SK-N-SH treated with all-trans-retinoic acid at 6 μM for 48 hours (cell line): ENCODE measurements at regions not wholly inside any gene's neighbourhood (a gene's known extent, or its start where the extent isn't known, plus 50 kb on each side); places are given as distances from the start of the nearest gene placed in this dataset.
A peak's percentile ranks its signal among the peaks of the same experiment; 100 is the strongest.

Experiments used
- ATAC-seq: fragments of 200-7000 bp; cut with Tn5 transposase; 3 replicates; pipeline ENCODE4 v1.9.1; 2020; ENCODE audit warnings: mild to moderate bottlenecking, moderate library complexity
- ARNTL ChIP-seq: fragments of 450-650 bp; formaldehyde crosslinking; IDR thresholded peaks from 2 replicates; pipeline ENCODE4 v1.5.0; 2020; ENCODE audit warnings: low read depth, mild to moderate bottlenecking, moderate library complexity, borderline replicate concordance
- BACH2 ChIP-seq: fragments of 250-450 bp; sonication (Bioruptor Pico); IDR thresholded peaks from 2 replicates; pipeline ENCODE4 v1.9.0; 2021; ENCODE audit warnings: mild to moderate bottlenecking, borderline replicate concordance
- CSDC2 ChIP-seq: fragments of 250-450 bp; sonication (Bioruptor Pico); IDR thresholded peaks from 2 replicates; pipeline ENCODE4 v1.5.0; 2020; ENCODE audit warnings: mild to moderate bottlenecking, moderate library complexity
- ESRRG ChIP-seq: fragments of 250-450 bp; sonication (Bioruptor Pico); IDR thresholded peaks from 2 replicates; pipeline ENCODE4 v1.6.1; 2021; ENCODE audit warnings: mild to moderate bottlenecking
- GLIS3 ChIP-seq: fragments of 250-450 bp; sonication (Bioruptor Pico); IDR thresholded peaks from 2 replicates; pipeline ENCODE4 v1.5.0; 2020; ENCODE audit warnings: mild to moderate bottlenecking, moderate library complexity
- ISL1 ChIP-seq: fragments of 250-450 bp; sonication (Bioruptor Pico); IDR thresholded peaks from 2 replicates; pipeline ENCODE4 v2.1.2; 2022; ENCODE audit warnings: mild to moderate bottlenecking, moderate library complexity
- OSR1 ChIP-seq: fragments of 250-450 bp; sonication (Bioruptor Pico); IDR thresholded peaks from 2 replicates; pipeline ENCODE4 v1.8.0; 2022; ENCODE audit warnings: moderate library complexity, mild to moderate bottlenecking, inconsistent platforms
- PATZ1 ChIP-seq: fragments of 250-450 bp; sonication (Bioruptor Pico); IDR thresholded peaks from 2 replicates; pipeline ENCODE4 v1.8.0; 2020; ENCODE audit warnings: mild to moderate bottlenecking, moderate library complexity, borderline replicate concordance
- SNAI2 ChIP-seq: fragments of 250-450 bp; sonication (Bioruptor Pico); IDR thresholded peaks from 2 replicates; pipeline ENCODE4 v1.5.0; 2020; ENCODE audit warnings: mild to moderate bottlenecking, moderate library complexity
- TCF4 ChIP-seq: fragments of 250-450 bp; sonication (Bioruptor Pico); IDR thresholded peaks from 2 replicates; pipeline ENCODE4 v1.8.0; 2021; ENCODE audit warnings: mild to moderate bottlenecking, moderate library complexity, borderline replicate concordance
- TOX ChIP-seq: fragments of 250-450 bp; sonication (Bioruptor Pico); IDR thresholded peaks from 2 replicates; pipeline ENCODE4 v1.8.0; 2021; ENCODE audit warnings: mild to moderate bottlenecking, moderate library complexity, borderline replicate concordance
- TSHZ2 ChIP-seq: fragments of 250-450 bp; sonication (Bioruptor Pico); IDR thresholded peaks from 2 replicates; pipeline ENCODE4 v1.5.0; 2020; ENCODE audit warnings: mild to moderate bottlenecking, moderate library complexity
- ZC3H10 ChIP-seq: fragments of 250-450 bp; sonication (Bioruptor Pico); IDR thresholded peaks from 2 replicates; pipeline ENCODE4 v1.5.1; 2021; ENCODE audit warnings: mild to moderate bottlenecking, moderate library complexity
- ZFP3 ChIP-seq: fragments of 250-450 bp; sonication (Bioruptor Pico); IDR thresholded peaks from 2 replicates; pipeline ENCODE4 v1.5.0; 2020; ENCODE audit warnings: mild to moderate bottlenecking, moderate library complexity
- ZFP30 ChIP-seq: fragments of 450-650 bp; formaldehyde crosslinking; IDR thresholded peaks from 2 replicates; pipeline ENCODE4 v1.5.0; 2022; ENCODE audit warnings: mild to moderate bottlenecking, moderate library complexity
- ZNF565 ChIP-seq: fragments of 450-650 bp; formaldehyde crosslinking; conservative IDR thresholded peaks from 2 replicates; pipeline ENCODE4 v1.5.0; 2020; ENCODE audit warnings: low read depth, mild to moderate bottlenecking, moderate library complexity
- ZNF70 ChIP-seq: fragments of 450-650 bp; formaldehyde crosslinking; IDR thresholded peaks from 2 replicates; pipeline ENCODE4 v1.5.0; 2020; ENCODE audit warnings: mild to moderate bottlenecking, moderate library complexity
- ZNF8 ChIP-seq: fragments of 450-650 bp; formaldehyde crosslinking; IDR thresholded peaks from 2 replicates; pipeline ENCODE4 v1.5.0; 2020; ENCODE audit warnings: mild to moderate bottlenecking, moderate library complexity
- TF ChIP-seq, protein P1 (sequence below): fragments of 250-450 bp; sonication (Bioruptor Pico); IDR thresholded peaks from 2 replicates; pipeline ENCODE4 v1.5.1; 2021; ENCODE audit warnings: mild to moderate bottlenecking, moderate library complexity
- TF ChIP-seq, protein P2 (sequence below): fragments of 250-450 bp; sonication (Bioruptor Pico); IDR thresholded peaks from 2 replicates; pipeline ENCODE4 v1.5.1; 2020; ENCODE audit warnings: low read depth, mild to moderate bottlenecking, moderate library complexity

DNA sequence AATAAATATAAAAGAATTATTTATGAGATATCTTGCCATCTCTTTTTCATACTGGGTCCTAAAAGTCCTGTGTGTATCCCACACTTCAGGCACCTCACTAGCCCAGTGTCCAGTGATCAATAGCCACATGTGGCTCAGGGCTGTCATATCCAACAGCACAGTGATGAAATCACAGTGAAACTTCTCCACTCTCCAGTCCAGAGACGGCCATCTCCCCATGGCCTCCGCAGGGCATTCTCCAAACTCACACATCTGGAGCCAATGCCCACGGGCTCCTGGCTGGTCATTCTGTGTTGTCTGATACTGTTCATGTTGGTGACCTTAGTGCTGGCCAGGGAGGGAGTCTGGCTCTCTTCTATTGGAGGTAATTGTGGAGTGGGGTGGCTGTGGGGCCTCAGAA, 125.2 kb upstream of the SDK2 start (continued):
- TF ChIP-seq PATZ1 (CRISPR knock-in tag), result no peak
- TF ChIP-seq ZFP3 (CRISPR knock-in tag), result no peak
- TF ChIP-seq ARNTL (CRISPR knock-in tag), result no peak

- ATAC-seq, result peak; percentile 64
- no peak; the same call in 1 of the 2 replicates for TF ChIP-seq GLIS3
- peak; percentile 79; the same call in 1 of the 2 replicates for TF ChIP-seq ZFP3 (CRISPR knock-in tag)
- TF ChIP-seq OSR1 (CRISPR knock-in tag), result no peak
- TF ChIP-seq ARNTL (CRISPR knock-in tag), result no peak; the same call in 1 of the 2 replicates
- TF ChIP-seq, protein P1, sequence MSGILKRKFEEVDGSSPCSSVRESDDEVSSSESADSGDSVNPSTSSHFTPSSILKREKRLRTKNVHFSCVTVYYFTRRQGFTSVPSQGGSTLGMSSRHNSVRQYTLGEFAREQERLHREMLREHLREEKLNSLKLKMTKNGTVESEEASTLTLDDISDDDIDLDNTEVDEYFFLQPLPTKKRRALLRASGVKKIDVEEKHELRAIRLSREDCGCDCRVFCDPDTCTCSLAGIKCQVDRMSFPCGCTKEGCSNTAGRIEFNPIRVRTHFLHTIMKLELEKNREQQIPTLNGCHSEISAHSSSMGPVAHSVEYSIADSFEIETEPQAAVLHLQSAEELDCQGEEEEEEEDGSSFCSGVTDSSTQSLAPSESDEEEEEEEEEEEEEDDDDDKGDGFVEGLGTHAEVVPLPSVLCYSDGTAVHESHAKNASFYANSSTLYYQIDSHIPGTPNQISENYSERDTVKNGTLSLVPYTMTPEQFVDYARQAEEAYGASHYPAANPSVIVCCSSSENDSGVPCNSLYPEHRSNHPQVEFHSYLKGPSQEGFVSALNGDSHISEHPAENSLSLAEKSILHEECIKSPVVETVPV (CRISPR knock-in tag), result no peak
- TF ChIP-seq CSDC2 (CRISPR knock-in tag), result peak; percentile 81; the same call in 1 of the 2 replicates
- TF ChIP-seq BACH2 (CRISPR knock-in tag), result no peak
- TF ChIP-seq ZNF70 (CRISPR knock-in tag), result peak; percentile 55; the same call in 1 of the 2 replicates
- peak; percentile 91 for TF ChIP-seq SNAI2
- TF ChIP-seq ISL1 (CRISPR knock-in tag), result peak; percentile 65
- TF ChIP-seq ESRRG (CRISPR knock-in tag), result no peak
- TF ChIP-seq, protein P2, sequence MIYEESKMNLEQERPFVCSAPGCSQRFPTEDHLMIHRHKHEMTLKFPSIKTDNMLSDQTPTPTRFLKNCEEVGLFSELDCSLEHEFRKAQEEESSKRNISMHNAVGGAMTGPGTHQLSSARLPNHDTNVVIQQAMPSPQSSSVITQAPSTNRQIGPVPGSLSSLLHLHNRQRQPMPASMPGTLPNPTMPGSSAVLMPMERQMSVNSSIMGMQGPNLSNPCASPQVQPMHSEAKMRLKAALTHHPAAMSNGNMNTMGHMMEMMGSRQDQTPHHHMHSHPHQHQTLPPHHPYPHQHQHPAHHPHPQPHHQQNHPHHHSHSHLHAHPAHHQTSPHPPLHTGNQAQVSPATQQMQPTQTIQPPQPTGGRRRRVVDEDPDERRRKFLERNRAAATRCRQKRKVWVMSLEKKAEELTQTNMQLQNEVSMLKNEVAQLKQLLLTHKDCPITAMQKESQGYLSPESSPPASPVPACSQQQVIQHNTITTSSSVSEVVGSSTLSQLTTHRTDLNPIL, result peak; percentile 98
- TF ChIP-seq TSHZ2, result peak; percentile 91
- TF ChIP-seq TCF4 (CRISPR knock-in tag), result peak; percentile 91
- TF ChIP-seq ZNF8, result peak; percentile 7; the same call in 1 of the 2 replicates
- TF ChIP-seq ZFP30 (CRISPR knock-in tag), result no peak
- peak; percentile 62; the same call in 1 of the 2 replicates for TF ChIP-seq ZNF565 (CRISPR knock-in tag)
These were observed 126.0 kb upstream of the SDK2 start for GRCh38 chr17:73770115-73770848.

DNA sequence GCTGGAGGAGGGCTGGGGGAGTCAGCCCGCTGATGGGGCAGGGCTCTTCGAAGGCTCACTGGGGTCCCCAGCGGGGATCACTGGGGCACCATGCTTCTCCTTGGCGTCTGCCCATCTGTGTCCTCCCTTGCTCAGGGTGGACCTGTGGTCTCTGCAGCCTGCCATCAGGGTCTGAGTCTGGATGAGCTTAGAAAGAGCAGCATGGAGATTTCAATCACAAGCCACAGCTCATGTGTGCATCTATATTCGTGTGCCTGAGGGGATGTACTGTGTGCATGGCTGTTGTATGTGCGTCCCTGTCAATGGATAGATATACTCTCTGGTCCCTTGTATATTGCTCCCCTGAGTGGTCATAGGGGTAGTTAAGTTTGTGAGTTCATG, 126.6 kb upstream of the SDK2 start:
- TF ChIP-seq, protein P1 (CRISPR knock-in tag), result no peak
- TF ChIP-seq OSR1 (CRISPR knock-in tag) (no peak), ZFP30 (CRISPR knock-in tag) (no peak), ISL1 (CRISPR knock-in tag) (no peak), TCF4 (CRISPR knock-in tag) (peak; percentile 47; the same call in 1 of the 2 replicates), ZC3H10 (CRISPR knock-in tag) (no peak), TOX (no peak)
- TF ChIP-seq, protein P2, result no peak
- peak; percentile 42; the same call in 1 of the 3 replicates for ATAC-seq
